LNCAP (cell line): ENCODE measurements at regions not wholly inside any gene's neighbourhood (a gene's known extent, or its start where the extent isn't known, plus 50 kb on each side); places are given as distances from the start of the nearest gene placed in this dataset.

Source experiments
- TF ChIP-seq, protein P1 (sequence below): fragments of 450-650 bp; IDR thresholded peaks from 2 replicates; pipeline ENCODE4 v1.5.1; 2017; ENCODE audit warnings: mild to moderate bottlenecking

DNA sequence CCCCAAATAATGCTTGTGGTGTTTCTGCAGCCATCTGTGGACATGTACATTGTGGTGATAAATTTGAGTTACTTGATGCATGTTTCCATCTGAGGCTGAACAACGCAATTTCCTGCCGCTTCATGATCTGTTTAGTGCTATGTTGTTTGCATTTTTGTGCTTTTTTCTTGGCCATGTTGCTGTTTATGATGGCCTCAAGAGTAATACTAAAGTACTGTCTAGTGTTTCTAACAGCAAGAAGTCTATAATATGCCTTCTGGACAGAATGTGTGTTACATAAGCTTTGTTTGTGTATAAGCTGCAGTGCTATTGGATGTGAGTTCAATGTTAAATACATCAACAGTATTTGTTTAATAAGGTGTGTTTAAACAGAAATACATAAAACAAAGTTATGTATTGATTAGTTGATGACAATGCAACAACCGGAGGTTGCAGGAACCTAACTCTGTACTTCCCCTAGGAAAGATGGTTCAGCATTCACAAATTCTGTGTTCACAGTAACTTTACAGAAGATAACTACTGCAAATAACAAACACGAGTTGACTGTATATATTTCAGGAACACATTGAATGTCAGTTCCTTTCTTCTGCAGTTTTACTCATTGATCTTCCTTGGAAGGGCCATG is 114.8 kb upstream of the USP24 start:
- TF ChIP-seq, protein P1, sequence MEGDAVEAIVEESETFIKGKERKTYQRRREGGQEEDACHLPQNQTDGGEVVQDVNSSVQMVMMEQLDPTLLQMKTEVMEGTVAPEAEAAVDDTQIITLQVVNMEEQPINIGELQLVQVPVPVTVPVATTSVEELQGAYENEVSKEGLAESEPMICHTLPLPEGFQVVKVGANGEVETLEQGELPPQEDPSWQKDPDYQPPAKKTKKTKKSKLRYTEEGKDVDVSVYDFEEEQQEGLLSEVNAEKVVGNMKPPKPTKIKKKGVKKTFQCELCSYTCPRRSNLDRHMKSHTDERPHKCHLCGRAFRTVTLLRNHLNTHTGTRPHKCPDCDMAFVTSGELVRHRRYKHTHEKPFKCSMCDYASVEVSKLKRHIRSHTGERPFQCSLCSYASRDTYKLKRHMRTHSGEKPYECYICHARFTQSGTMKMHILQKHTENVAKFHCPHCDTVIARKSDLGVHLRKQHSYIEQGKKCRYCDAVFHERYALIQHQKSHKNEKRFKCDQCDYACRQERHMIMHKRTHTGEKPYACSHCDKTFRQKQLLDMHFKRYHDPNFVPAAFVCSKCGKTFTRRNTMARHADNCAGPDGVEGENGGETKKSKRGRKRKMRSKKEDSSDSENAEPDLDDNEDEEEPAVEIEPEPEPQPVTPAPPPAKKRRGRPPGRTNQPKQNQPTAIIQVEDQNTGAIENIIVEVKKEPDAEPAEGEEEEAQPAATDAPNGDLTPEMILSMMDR, result no peak

DNA sequence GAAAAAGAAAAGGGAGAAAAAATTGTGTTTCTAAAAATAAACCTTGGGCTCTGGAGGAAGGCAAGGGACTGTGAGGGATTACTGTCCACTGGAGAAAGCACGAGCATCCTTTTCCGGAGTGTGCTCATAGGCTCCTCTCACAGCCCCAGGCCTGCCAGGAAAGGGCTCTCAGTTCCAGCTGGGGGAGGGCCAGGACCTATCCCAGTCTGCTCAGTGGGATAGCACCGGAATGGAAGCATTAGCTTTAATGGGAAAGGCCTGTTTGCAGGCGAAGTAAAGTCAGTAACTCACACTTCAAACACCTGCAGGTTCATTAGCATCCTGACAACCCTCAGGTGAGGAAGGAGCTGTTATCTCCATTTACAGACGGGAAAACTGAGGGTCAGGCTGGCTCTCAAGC is 113.9 kb upstream of the USP24 start:
- TF ChIP-seq, protein P1, result no peak

DNA sequence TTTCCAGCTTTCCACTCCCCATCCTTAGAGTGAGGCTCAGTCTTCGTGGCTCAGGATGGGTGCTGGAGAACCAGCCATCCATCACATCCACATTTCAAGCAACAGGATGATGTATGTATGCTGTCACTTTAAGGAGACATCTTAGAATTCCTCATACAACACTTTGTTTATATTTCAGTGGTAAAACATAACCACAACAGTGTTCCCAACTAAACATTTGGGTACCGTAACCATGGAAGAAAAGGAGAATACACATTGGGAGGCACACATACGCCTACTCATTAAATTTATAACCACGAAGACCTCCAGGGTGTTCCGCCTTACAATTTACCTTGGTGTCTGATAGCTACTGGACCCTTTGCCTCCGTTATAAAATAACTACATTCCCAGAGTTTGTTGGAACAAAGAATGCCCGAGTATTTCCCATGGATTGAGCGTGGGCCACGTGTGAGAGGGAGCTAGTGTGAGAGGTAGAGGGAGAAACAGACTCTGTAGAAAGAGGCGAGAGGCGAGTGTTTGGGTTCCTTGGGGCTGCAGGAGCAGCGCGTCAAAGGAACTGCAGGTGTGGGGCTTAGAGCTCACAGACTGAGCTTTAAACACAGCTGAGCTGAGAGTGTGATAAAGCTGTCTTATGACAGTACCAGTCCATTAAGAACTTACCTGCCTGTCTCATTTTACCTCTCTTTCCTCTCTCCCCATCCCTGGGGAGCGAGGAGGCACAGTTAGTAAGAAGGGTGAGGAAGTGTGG is 111.5 kb upstream of the USP24 start:
- TF ChIP-seq, protein P1, result no peak

DNA sequence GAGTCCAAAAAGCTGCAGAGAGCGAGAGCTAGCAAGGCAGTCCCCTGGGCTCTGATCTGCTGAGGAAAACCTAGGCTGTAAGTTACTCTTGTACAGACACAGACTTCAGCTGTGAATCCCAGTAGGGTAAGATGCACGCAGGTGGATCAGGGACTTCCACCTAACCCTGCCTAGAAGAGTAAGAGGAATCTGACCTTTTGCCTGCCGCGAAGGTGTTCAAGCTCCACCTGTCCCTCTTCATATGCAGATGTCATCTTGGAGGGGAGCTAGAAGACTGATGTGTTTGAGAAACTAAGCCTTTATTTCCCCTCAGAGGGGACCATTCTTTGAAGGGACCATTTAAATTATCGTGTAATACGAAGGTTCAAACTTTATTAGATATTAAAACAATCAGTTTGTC is 108.6 kb upstream of the USP24 start:
- TF ChIP-seq, protein P1, result no peak

DNA sequence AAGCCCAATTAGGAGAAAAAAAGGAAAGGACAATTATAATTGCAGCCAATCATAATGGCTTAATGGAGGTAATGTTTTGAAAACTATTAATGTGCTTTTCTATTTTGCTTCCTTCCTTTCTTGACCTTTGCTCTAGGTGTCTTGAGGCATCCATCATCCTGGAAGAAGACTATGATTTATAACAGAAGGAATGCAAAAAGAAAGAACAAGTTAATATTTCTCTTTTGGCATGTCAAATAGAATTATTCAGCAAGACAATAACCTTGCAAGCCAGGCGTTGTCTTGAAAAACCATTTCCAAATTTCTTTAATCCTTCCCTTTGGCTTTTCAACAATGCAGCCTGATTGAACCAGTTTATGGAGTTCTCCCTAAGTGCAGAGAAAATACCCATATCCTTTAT is 107.7 kb upstream of the USP24 start:
- TF ChIP-seq, protein P1, result no peak

DNA sequence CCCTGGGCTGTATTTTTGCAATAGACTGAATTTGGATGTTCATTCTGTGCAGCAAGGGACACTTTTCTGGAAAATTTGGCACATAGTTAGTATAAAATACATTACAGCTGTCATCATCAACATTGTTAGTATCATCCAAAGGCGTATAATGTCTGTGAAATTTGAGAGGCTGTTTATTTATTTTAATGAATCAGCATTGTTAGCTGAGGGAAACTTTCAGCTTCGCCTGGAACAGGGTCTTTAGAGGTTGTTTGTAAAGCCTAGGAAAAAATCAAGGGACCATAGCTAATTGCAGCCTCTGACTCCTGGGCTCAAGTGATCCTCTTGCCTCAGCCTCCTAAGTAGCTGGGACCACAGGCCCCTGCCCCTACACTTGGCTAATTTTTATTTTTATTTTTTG is 106.8 kb upstream of the USP24 start:
- TF ChIP-seq, protein P1, result no peak

DNA sequence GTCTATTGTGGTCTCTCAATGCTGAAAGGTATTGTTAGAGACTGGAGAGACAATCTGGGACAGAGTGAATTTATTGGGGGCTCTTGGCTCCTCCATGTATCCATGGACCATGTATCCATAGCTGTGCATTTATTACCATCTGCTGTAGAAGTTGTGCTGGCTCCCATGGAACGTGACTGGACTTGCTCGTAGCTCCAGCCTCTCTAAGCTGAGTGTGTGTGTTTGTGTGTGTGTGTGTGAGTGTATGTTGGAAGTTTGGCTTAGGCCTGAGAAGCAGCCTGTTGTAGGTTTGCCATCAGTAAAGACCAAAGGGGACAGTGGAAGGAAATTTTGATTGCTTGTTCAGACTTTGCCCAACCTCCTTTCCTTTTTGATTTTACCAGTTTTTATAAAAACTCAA is 105.7 kb upstream of the USP24 start:
- TF ChIP-seq, protein P1, result no peak
